ENCODE measurements at regions not wholly inside any gene's neighbourhood (a gene's known extent, or its start where the extent isn't known, plus 50 kb on each side); places are given as distances from the start of the nearest gene placed in this dataset.

GRCh38 chr1:29427614-29428279, 191.4 kb downstream of the PTPRU start:
- FAIRE-seq = no peak
- DNase-seq (ENCODE audit: insufficient read length, low spot score) = no peak
- TF ChIP-seq TAF1 (IDR thresholded peaks at IDR 0.05; ENCODE audit: low read depth, low read length) (no peak), SPI1 (IDR thresholded peaks at IDR 0.05; ENCODE audit: low read depth, low read length) (no peak), POLR2A (IDR thresholded peaks at IDR 0.05; ENCODE audit: low read depth, low read length) (no peak), POU2F2 (IDR thresholded peaks at IDR 0.05; ENCODE audit: low read depth, low read length) (no peak), POLR2AphosphoS5 (IDR thresholded peaks at IDR 0.05; ENCODE audit: low read depth, low read length) (no peak), PAX5 (IDR thresholded peaks at IDR 0.05; ENCODE audit: insufficient read depth, low read length, severe bottlenecking) (no peak)

GRCh38 chr1:29426701-29427279, 190.5 kb downstream of the PTPRU start:
- DNase-seq (ENCODE audit: insufficient read length, low spot score) (no peak), FAIRE-seq (no peak)
- TF ChIP-seq POLR2A (IDR thresholded peaks at IDR 0.05; ENCODE audit: low read depth, low read length) = no peak
- TF ChIP-seq POLR2AphosphoS5 (IDR thresholded peaks at IDR 0.05; ENCODE audit: low read depth, low read length) = no peak
- no peak for TF ChIP-seq TAF1 (IDR thresholded peaks at IDR 0.05; ENCODE audit: low read depth, low read length)
- TF ChIP-seq SPI1 (IDR thresholded peaks at IDR 0.05; ENCODE audit: low read depth, low read length) = no peak
- TF ChIP-seq PAX5 (IDR thresholded peaks at IDR 0.05; ENCODE audit: insufficient read depth, low read length, severe bottlenecking) = no peak
- TF ChIP-seq POU2F2 (IDR thresholded peaks at IDR 0.05; ENCODE audit: low read depth, low read length) = no peak

- DNase-seq (ENCODE audit: insufficient read length, low spot score) (no peak), FAIRE-seq (no peak)
- TF ChIP-seq POLR2A (IDR thresholded peaks at IDR 0.05; ENCODE audit: low read depth, low read length) (no peak), PAX5 (IDR thresholded peaks at IDR 0.05; ENCODE audit: insufficient read depth, low read length, severe bottlenecking) (no peak), POLR2AphosphoS5 (IDR thresholded peaks at IDR 0.05; ENCODE audit: low read depth, low read length) (no peak), POU2F2 (IDR thresholded peaks at IDR 0.05; ENCODE audit: low read depth, low read length) (no peak), SPI1 (IDR thresholded peaks at IDR 0.05; ENCODE audit: low read depth, low read length) (no peak), TAF1 (IDR thresholded peaks at IDR 0.05; ENCODE audit: low read depth, low read length) (no peak)
These were observed 189.3 kb downstream of the PTPRU start for GRCh38 chr1:29425631-29426030.

- DNase-seq (ENCODE audit: insufficient read length, low spot score) = no peak
- TF ChIP-seq PAX5 (IDR thresholded peaks at IDR 0.05; ENCODE audit: insufficient read depth, low read length, severe bottlenecking) (no peak), POU2F2 (IDR thresholded peaks at IDR 0.05; ENCODE audit: low read depth, low read length) (no peak), POLR2A (IDR thresholded peaks at IDR 0.05; ENCODE audit: low read depth, low read length) (no peak), SPI1 (IDR thresholded peaks at IDR 0.05; ENCODE audit: low read depth, low read length) (no peak), POLR2AphosphoS5 (IDR thresholded peaks at IDR 0.05; ENCODE audit: low read depth, low read length) (no peak), TAF1 (IDR thresholded peaks at IDR 0.05; ENCODE audit: low read depth, low read length) (no peak)
- FAIRE-seq = no peak
These were observed 187.9 kb downstream of the PTPRU start for GRCh38 chr1:29424266-29424665.

- no peak for FAIRE-seq
- TF ChIP-seq SPI1 (IDR thresholded peaks at IDR 0.05; ENCODE audit: low read depth, low read length) (no peak), POLR2A (IDR thresholded peaks at IDR 0.05; ENCODE audit: low read depth, low read length) (no peak), POU2F2 (IDR thresholded peaks at IDR 0.05; ENCODE audit: low read depth, low read length) (no peak), TAF1 (IDR thresholded peaks at IDR 0.05; ENCODE audit: low read depth, low read length) (no peak), PAX5 (IDR thresholded peaks at IDR 0.05; ENCODE audit: insufficient read depth, low read length, severe bottlenecking) (no peak), POLR2AphosphoS5 (IDR thresholded peaks at IDR 0.05; ENCODE audit: low read depth, low read length) (no peak)
- no peak for DNase-seq (ENCODE audit: insufficient read length, low spot score)
These were observed 183.9 kb downstream of the PTPRU start for GRCh38 chr1:29420202-29420601.

GRCh38 chr1:29417971-29418370, 181.6 kb downstream of the PTPRU start:
- TF ChIP-seq TAF1 (IDR thresholded peaks at IDR 0.05; ENCODE audit: low read depth, low read length) (no peak), SPI1 (IDR thresholded peaks at IDR 0.05; ENCODE audit: low read depth, low read length) (no peak), PAX5 (IDR thresholded peaks at IDR 0.05; ENCODE audit: insufficient read depth, low read length, severe bottlenecking) (no peak), POLR2AphosphoS5 (IDR thresholded peaks at IDR 0.05; ENCODE audit: low read depth, low read length) (no peak), POU2F2 (IDR thresholded peaks at IDR 0.05; ENCODE audit: low read depth, low read length) (no peak), POLR2A (IDR thresholded peaks at IDR 0.05; ENCODE audit: low read depth, low read length) (no peak)
- FAIRE-seq (no peak), DNase-seq (ENCODE audit: insufficient read length, low spot score) (no peak)

- no peak for DNase-seq (ENCODE audit: insufficient read length, low spot score)
- no peak for FAIRE-seq
These were observed 181.0 kb downstream of the PTPRU start for GRCh38 chr1:29417147-29417858.

GRCh38 chr1:29416267-29417146, 180.2 kb downstream of the PTPRU start:
- TF ChIP-seq POU2F2 (IDR thresholded peaks at IDR 0.05; ENCODE audit: low read depth, low read length) (no peak), TAF1 (IDR thresholded peaks at IDR 0.05; ENCODE audit: low read depth, low read length) (no peak), SPI1 (IDR thresholded peaks at IDR 0.05; ENCODE audit: low read depth, low read length) (no peak), POLR2A (IDR thresholded peaks at IDR 0.05; ENCODE audit: low read depth, low read length) (no peak), POLR2AphosphoS5 (IDR thresholded peaks at IDR 0.05; ENCODE audit: low read depth, low read length) (no peak), PAX5 (IDR thresholded peaks at IDR 0.05; ENCODE audit: insufficient read depth, low read length, severe bottlenecking) (no peak)
- DNase-seq (ENCODE audit: insufficient read length, low spot score) (no peak), FAIRE-seq (no peak)

More at GRCh38 chr1:29417147-29417858, 181.0 kb downstream of the PTPRU start:
- TF ChIP-seq POLR2AphosphoS5 (IDR thresholded peaks at IDR 0.05; ENCODE audit: low read depth, low read length) (no peak), PAX5 (IDR thresholded peaks at IDR 0.05; ENCODE audit: insufficient read depth, low read length, severe bottlenecking) (no peak), POU2F2 (IDR thresholded peaks at IDR 0.05; ENCODE audit: low read depth, low read length) (no peak), POLR2A (IDR thresholded peaks at IDR 0.05; ENCODE audit: low read depth, low read length) (no peak), TAF1 (IDR thresholded peaks at IDR 0.05; ENCODE audit: low read depth, low read length) (no peak), SPI1 (IDR thresholded peaks at IDR 0.05; ENCODE audit: low read depth, low read length) (no peak)
